Stimulated activated CD8-positive, alpha-beta memory T cell treated with anti-CD3 and anti-CD28 coated beads, Interleukin-15, amount 100 ng/mL, for 48 hours (primary cell): ENCODE measurements at regions not wholly inside any gene's neighbourhood (a gene's known extent, or its start where the extent isn't known, plus 50 kb on each side); places are given as distances from the start of the nearest gene placed in this dataset.
"Not testable (repeated sequence)": the region's sequence is repeated elsewhere in the genome, so short reads cannot be mapped to it uniquely, and the experiment has no call there.

ENCODE experiments used
- DNase-seq, 2 donors: peaks; one replicate each; pipeline ENCODE4 v3.0.0-alpha.2; 2020; ENCODE audit warnings: low read depth in 2 of 2

DNA sequence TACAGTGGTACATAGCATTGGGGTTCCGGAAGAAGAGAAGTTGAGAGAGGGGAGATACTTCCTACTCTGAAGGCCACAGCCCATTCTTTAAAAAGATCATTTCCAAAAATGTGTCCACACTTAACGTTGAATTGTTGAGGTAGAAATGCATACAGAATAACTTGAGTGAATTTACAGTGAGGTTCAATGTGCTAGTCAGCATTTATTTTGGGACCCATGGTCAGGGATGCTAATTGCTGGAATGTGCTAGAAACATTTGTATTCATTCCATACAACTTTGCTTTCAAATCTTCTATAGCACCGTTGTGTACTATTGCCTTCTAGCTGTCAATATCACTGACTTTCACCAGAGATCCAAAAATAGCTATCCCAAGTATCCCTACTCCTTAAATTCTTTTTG is 325.9 kb downstream of the SATB2 start:
- no peak for DNase-seq

DNA sequence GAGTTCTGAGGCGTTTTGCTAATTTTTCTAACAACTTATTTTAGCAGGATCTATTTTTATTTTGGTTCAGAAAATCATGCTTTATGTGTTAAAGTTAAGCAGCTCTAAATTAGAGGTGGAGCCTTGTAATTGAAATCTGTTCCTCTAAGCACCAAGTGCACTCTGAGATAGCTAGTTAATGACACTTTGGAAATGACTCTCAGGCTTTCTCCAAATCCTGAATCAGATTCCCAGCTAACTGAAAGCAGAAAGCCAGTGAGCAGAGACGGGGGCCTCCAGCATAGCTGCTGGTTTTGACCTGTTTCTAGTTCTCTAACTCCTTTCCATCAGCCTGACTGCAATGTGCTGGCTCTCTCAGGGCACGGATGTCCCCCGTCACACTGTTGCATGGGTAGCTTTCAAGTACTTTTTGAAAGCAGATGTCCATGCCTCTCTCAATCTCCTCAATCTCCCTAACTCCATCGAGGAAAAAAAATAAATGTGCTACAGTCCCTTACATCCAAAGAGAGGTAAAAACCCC is 326.5 kb downstream of the SATB2 start:
- no peak for DNase-seq

DNA sequence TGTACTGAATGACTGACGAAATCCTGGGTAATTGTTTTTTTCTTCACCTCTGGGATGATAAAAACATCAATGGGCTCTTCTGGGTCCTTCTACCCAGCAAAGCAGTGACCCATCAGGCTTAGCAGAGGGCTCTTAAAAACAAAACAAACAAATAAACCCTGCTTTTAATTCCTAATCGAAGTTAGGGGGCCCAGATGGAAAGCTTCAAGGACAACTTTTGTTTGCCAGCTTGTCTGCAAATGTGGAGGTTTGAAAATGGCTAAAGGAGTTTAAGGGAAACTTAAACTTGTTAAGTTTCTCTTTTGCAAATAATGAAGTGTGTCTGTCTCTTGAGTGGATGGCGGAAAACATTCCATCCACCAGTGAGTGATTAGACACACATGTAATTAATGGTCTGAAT is 327.2 kb downstream of the SATB2 start:
- no peak for DNase-seq

DNA sequence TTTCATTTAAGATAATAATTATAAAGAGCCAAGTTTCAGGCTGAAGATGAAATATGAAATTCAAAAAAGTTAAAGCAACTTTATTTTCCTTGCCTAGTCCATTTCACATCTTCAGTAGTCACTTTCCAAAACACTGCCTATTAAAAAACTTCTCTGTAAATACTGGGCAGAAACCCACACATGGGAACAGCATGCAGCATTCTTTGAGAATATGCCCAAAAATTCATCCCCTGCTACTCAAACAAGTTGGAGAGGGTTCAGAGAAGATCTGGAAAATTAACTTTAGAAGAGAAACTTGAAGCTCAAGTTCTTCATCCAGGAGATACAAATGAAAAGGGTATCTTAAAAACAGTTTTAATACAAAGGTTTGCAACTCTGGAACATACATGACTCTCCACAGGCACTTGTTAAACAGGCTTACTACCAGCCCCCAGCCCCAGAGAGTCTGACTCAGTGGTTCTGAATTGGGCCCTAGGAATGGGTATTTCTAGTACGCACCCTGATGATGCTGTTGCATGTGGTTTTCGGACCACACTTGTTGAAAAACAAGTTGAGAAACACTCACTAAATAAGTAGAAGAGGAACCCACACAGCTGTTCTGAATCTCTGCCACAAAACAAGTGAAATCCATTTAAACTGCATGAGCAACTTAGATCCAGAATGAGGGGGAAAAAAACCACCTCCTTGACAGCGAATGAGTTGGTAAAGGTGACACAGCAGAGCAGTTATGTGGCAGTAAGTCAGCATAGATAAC is 329.1 kb downstream of the SATB2 start:
- DNase-seq: no peak

DNA sequence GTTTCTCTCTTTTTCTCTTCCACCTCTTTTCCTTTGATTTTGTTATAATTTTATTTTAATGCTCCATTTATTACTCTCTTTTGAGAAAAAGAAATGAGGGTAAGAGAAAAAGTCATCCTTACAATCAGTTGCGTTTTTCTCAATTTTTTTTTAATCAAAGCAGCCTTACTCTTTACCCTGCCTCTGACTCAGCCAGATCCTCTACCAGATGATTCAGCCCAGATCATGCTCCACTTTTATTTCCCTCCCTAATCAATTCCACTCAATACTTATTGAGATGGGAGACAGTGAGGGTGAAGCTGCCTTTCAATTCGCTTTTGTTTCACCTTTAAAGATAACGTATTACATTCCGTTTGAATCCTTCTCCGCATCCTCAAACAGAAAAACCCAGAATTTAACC is 337.9 kb downstream of the SATB2 start:
- no peak for DNase-seq

DNA sequence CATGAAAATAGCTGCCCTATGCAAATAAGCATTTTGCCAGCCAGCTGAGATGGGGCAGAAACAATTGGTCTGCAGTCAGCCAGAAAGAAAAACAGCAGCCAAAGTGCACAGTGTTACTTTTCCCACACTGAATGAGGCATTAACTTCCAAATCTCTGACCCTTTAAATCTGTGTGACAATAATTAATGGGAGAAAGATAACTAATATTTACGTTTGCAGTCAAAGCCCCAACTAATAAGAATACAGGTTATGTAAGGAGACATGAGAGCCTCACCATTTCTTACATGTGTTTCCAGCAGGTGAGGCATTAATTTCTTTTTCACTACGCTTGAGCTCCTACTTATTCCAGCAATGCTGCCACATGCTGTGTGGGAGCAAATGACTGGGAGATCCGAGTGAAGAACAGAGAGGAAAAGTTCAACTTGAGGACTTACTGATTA is 339.0 kb downstream of the SATB2 start:
- no peak for DNase-seq

DNA sequence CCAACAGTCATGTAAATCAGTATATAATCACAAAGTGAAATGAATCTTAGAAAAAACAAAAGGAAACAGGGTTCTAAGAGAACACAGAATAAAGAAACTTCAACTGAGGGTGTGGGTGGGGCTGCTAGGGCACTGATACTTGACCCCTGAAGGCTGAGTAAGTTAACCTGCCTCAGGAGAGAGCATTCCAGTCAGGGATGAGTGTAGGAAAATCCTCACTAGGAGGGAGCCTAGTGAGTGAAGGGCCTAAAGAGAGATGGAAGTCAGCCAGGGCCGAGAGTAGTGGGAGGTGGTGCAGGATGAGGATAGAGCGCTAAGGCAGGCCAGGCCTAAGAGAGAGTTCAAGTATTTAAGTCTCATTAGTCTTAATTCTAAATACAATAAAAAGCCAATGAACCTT is 342.6 kb downstream of the SATB2 start:
- DNase-seq: no peak

DNA sequence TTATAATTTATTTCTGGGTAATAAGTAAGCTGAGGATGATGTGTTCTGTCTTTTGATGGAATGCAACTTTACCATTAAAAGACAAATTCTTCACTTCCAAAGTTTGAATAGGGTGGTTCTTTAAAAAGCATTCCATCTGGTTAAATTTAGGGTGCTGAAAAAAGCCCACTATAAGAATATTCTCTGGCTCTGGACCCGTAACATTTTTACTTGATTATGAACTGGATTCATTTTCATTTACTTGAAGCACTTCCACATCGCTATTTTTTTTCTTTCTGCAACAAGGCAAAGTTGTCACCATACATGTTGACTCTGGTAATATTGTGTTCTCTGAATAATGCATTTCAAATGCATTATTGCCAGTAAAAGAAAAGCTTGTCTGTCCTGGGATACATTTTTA is 344.6 kb downstream of the SATB2 start:
- no peak for DNase-seq

DNA sequence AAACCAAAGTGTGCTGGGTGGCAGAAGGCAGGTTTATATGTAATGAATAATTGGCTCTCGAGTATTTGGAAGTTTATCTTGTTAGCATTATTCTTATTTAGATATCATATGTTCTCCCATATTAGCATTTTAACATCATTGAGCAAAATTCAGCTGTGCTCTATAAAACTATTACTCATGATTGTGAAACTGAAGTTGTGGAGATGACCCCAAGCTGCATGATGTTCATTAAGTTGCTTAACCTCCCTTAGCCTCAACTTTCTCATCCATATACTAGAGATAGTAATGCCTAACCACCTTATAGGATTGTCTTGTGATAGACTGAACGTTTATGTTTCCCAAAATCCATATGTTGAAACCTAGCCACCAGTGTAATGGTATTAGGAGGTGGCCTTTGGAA is 346.3 kb downstream of the SATB2 start:
- DNase-seq: no peak

DNA sequence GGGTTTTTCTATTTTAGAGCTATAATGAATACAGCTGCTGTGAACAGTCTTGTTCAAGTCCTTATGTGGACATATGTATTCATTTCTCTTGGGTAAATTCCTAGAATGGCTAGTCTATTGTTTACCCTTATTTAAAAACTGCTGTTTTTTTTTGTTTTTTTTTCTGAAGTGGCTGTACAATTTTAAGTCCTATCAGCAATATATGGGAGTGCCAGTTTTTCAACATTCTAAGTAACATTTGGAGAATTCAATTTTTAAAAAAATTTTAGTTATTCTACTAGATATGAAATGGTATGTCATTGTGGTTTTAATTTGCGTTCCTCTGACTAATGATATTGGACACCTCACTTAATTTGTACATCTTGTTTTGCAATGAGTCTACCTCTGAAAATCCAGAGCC is 349.7 kb downstream of the SATB2 start:
- DNase-seq: no peak

DNA sequence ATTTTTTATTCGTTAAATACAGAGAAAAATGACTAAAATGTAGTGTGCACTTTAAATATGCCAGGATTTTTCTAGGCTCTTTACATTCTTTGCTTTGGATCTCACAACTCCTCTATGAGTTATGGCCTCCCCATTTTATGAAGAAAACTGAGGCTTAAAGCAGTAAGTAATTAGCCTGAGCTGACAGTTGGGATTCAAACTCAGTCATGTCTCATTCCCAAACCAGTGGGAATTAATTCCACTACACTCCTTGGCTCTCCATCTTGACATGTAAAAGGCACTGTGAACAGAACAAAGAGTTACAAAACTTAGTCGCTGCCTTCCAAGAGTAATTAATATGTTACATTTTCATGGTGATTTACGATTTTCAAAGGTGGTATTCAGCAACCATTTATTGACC is 351.9 kb downstream of the SATB2 start:
- DNase-seq: no peak

DNA sequence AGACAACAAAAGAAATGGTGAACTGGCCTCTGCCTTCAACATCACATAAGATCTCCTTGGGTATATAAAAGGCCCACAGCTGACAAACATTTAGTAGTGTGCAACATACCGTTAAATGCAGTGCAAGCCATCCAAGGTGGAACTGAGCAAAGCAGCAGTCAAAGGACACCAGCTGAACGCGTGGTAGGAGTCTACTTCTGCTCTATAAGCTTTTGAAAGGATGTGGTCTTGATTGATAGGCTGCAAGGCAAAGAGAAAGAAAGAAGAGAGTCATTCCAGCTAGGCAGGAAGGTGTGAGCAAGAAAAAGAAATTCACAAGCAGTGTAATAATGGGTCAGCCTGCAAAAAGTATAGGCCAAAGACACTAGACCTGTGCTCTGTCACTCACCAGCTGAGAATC is 356.3 kb downstream of the SATB2 start:
- no peak for DNase-seq

DNA sequence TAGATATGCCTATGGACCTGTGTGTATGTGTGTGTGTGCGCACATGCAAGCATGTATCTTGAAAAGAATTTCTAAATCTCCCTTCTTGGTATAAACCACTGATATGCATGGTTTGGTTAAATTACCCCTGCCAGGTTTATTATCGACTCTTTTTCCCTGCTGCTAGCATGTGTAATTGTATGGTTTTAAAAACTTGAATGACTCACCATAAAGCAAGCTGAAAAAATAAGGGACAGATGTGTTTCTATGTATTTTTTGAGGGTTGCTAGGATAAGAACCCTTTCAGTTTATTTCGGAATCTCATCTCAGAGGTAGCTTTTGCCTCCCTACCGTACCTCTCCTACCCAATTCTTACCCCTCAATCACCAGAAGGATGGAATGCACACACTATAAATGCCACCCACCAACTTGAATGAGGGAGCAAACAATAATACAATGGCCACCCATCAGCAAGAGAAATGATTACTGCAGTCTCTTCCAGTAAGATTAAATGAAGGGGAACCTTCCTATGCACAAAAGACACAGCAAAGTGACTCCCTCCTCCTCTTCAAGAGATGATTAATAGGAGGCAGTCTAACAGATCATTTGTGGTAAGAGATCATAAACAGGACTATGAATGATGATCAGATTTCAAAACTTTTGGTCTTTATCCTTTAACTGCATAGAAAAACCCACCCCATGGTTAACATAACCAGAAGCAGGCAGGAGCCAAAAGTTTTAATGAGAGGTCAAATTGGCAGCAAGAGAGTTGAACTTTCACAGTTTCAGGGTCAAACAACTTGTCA is 357.2 kb downstream of the SATB2 start:
- DNase-seq: no peak

DNA sequence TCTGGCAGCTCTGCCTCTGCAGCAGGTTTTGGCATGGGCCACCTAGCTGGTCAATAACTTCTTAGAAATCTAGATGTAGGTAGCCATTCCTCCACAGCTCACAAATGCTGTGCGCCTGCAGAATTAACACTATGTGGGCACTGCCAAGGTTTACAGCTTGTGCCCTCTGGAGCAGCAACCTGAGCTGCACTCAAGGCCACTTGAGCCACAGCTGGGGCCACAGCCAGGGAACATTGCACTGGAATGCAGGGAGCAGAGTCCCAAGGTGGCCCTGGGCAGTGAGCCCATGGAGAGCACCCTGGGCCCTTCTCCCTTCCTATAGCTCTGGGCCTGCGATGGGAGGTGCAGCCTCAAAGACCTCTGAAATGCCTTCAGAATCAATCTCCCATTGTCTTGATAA is 365.3 kb downstream of the SATB2 start:
- DNase-seq: no peak

DNA sequence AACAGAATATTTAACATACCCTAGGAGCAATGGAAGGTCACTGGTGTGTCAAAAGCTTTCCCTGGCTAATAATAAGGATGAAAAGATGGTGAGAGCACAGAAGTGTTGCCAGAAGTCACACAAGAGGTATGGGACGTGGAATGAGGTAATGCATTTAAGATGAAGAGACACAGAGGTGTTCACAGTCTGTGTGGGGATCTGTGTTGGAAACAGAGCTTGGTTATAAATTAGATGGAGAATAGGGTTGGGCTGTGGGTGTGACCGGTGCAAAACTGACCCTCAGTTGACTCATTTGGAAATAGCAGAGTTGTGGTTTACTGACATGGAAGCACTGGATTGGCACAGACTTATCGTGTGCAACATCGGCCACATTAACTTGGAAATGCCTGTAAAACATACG is 372.5 kb downstream of the SATB2 start:
- DNase-seq: no peak

DNA sequence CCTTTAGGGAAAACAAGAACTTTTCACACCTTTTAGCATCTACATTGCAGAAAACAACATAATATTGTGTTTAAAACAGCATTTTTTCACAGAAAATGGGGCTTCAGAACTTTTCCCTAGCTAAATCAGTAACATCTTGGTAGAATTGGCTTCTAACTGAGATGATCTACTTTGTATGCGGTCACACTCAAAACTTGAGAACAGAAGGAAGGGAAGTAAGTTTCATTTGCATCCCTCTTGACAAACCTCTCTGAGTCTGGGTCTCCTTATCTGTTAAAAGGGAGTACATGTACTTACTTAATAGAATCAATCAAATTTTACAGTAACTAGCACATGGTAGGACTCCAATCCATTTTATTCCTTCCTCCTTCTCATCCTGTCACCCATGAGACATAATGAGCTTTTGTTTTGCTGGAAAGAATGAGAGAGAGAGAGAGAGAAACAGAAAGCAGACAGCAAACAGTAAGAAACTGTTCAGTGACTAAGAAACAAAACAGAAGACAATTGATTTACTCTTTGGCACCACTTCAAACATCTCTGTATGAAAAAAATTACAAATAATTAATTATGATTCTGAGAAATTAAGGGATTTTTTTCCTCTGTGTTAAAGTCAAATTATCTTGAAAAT is 387.3 kb downstream of the SATB2 start:
- DNase-seq: no peak

DNA sequence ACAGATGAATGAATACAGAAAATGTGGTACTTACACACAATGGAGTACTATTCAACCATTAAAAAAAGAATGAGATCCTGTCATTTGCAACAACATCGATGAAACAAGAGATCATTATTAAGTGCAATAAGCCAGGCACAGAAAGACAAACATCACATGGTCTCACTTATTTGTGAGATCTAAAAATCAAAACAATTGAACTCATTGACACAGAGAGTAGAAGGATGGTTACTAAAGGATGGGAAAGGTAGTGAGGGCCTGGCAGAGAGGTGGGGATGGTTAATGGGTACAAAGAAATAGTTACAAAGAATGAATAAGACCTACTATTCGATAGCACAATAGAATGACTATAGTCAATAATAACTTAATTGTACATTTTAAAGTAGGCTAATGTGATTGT is 393.5 kb downstream of the SATB2 start:
- DNase-seq: no peak

DNA sequence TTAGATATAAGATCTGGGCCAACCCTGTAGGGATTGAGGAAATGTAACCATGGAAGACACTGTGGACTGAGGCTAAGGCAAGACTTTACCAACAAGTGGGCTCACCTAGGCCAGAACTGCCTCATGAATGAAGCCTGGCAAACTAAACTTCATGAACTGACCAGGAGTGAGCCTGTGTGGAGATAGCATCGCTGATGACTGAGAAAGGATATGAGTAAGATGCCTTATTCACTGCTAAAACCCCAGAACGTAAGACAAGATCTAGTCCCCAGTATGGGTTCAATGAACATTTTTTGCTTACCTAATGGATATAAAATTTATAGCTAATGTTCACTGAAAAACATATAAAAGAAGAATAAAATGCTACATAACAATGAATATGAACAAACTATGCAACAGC is 399.8 kb downstream of the SATB2 start:
- DNase-seq: no peak

DNA sequence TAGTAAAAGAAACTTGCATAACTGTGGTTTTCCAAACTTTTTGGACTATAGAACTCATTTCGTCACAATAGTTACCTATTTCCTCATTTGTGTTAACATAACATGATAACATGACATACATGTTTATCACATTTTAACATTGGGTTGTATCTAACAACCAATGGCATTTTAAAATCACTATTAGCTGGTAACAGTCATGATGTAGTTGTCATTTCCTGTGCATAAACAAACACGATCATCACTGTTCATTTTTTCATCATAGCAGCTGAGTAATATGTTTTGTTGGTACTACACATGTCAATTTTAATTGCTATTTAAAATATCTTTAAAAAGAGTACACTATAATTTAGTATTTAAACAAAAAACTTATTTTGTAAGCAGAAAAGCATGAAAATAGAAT is 402.4 kb downstream of the SATB2 start:
- DNase-seq: no peak

DNA sequence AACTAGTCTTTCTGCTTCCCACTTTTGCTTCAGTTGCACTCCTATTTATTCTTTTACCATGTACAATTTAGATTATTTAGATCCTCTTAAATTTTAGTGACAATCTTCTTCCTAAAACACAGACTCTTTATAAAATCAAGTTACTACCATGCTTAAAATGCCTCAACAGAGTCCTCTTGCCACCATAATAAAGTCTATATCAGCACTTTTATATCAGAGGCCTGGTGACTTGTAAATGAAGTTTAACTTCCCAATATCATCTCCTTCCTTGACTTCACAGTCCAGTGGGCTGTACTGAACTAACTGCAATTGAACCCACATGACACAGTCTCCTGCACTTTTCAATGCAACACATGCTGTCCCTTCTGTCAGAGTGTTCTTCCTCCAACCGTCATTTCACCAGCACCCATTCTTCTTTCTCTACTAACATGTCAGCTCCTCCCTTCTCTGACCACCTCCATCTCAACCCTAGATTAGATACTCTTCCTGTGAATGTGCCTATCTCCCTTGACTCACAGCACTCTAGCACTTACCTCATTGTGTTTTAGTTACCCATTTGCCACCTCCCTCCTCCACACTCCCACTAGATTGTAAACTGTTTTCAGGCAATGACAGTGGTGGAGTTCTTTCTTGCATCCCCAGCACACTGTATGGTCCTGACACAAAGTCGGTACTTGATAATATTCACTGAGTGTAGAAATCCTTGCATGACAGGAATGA is 414.9 kb downstream of the SATB2 start:
- no peak for DNase-seq

DNA sequence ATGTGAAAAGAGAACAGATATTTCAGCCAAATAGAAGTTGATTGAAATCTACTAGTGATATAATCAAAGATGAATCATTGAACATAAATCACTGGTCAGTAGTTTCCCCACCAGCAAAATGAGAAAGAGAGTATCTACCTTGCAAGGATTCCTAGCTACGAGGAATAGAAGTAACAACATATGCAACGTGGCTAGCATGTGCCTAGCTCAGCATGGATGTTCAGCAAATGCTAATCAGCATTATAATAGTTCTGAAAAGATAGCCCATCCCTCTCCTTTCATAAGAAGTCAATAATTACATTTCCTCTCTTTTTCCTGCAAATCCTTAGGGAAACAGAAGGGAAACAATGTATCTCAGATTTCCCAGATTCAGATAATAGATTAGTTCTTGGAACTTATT is 417.2 kb downstream of the SATB2 start:
- no peak for DNase-seq

DNA sequence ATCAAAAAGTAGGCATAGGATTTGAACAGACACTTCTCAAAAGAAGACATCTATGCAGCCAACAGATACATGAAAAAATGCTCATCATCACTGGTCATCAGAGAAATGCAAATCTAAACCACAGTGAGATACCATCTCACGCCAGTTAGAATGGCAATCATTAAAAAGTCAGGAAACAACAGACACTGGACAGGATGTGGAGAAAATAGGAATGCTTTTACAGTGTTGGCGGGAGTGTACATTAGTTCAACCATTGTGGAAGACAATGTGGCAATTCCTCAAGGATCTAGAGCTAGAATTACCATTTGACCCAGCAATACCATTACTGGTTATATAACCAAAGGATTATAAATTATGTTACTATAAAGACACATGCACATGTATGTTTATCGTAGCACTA is 424.0 kb downstream of the SATB2 start:
- DNase-seq: not testable (repeated sequence)
